ENCODE measurements at regions not wholly inside any gene's neighbourhood (a gene's known extent, or its start where the extent isn't known, plus 50 kb on each side); places are given as distances from the start of the nearest gene placed in this dataset.

DNA sequence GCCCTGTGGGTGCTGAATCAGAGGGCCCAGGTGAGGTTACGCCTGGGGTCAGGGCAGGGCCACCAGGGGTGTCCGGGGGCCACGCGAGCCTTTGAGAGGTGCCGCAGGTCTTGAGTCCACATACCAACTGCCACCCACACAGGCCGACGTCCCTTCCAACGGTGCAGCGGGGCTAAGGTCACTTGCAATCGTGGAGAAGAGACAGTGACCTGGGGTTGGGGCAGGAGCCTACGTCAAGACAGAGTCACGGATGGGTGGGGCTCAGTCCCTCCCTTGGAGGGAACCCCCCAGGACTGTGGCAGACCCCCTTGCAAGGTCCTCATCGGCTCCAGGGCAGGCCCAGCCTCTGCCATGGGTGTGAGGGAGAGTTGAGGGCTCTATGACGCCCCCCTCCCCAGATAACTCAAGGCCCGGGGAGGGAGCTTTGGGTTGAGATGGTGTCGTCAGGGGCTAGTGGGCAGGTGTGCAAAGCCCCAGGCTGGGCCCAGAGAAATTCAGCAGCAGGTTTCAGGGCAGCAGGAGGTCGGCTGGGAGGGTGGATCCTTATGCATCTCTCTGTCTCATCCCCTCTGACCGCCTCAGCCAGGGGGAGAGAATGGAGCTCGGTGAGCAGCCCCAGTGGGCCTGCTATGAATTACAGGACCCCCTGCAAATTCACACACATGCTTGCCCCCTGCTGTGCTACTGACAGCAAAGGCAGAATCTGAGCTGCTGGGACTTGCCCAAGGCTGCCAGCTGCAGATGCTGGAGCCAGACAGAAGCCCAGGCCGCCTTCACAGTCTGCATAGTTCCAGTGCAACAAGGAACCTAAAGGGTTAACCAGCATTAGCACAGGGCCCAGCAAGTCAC is 60.0 kb downstream of the MYEOV start:
- ChIA-PET CTCF (no interaction called here), POLR2A (ENCODE audit: low non-redundant PET) (no interaction called here)
- DNase-seq (ENCODE audit: low spot score) = no peak
- peak overlapping the region; percentile 69 for H3K27ac ChIP-seq
- TF ChIP-seq CTCF (conservative IDR thresholded peaks at IDR 0.05; ENCODE audit: low read depth) = no peak

- DNase-seq (ENCODE audit: low spot score) = no peak
- CTCF ChIA-PET = no interaction called here
- H3K27ac ChIP-seq = peak overlapping the region; percentile 69
- TF ChIP-seq CTCF (conservative IDR thresholded peaks at IDR 0.05; ENCODE audit: low read depth) = no peak
- POLR2A ChIA-PET (ENCODE audit: low non-redundant PET) = no interaction called here
Measured at GRCh38 chr11:69354545-69354897, 60.6 kb downstream of the MYEOV start.

GRCh38 chr11:69355346-69355940 is 61.5 kb downstream of the MYEOV start:
- no peak for TF ChIP-seq CTCF (conservative IDR thresholded peaks at IDR 0.05; ENCODE audit: low read depth)
- H3K27ac ChIP-seq = no peak overlapping the region
- no peak for DNase-seq (ENCODE audit: low spot score)
- POLR2A ChIA-PET (ENCODE audit: low non-redundant PET) = no interaction called here
- CTCF ChIA-PET = no interaction called here

DNA sequence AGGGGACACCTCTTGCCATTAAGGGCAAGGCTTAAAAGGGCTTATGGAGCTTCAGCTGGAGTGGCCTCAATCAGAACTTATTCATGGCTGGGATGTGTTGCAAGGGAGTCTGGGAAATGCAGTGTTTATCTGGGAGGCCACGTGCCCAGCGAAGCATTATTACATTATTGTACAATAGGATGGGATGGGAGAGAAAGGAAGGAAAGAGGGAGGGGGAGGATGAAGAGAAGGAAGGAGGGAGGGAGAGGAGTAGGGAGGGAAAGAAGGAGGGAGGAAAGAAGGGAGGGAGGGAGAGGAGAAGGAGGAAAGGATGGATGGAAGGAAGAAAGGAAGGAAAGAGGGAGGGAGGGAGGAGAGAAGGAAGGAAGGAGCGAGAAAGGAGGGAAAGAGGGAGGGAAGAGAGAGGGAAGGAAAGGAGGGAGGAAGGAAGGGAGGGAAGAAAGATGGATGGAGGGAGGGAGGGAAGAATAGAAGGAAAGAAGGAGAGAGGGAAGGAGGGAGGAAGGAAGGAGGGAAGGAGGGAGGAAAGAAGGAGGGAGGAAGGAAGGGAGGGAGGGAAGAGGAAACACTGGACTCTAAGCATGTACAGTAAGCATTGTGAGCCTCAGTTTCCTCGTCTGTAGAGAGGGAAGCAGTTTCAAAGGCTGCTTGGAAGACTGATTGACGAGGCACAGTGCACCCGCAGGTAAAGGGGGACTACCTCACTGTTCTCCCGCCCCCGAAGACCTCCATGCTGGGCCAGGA is 62.2 kb downstream of the MYEOV start:
- CTCF ChIA-PET = interaction anchor here (0.6 kb wide), 1 partner anchor 545 kb away, joined by 4 read pairs; no protein-coding TSS in a partner anchor
- no peak for DNase-seq (ENCODE audit: low spot score)
- H3K27ac ChIP-seq = no peak overlapping the region
- POLR2A ChIA-PET (ENCODE audit: low non-redundant PET) = no interaction called here
- no peak for TF ChIP-seq CTCF (conservative IDR thresholded peaks at IDR 0.05; ENCODE audit: low read depth)

- no peak for TF ChIP-seq CTCF (conservative IDR thresholded peaks at IDR 0.05; ENCODE audit: low read depth)
- DNase-seq (ENCODE audit: low spot score) = no peak
- CTCF ChIA-PET = interaction anchor here (0.6 kb wide), 1 partner anchor 545 kb away, joined by 4 read pairs; no protein-coding TSS in a partner anchor
- POLR2A ChIA-PET (ENCODE audit: low non-redundant PET) = no interaction called here
- H3K27ac ChIP-seq = no peak overlapping the region
Measured at GRCh38 chr11:69356703-69357457, 62.9 kb downstream of the MYEOV start.

Measured in RWPE1 (cell line).